Esophagus squamous epithelium (tissue), 5 donors: ENCODE measurements at regions not wholly inside any gene's neighbourhood (a gene's known extent, or its start where the extent isn't known, plus 50 kb on each side); places are given as distances from the start of the nearest gene placed in this dataset.

Experiments
- DNase-seq: peaks from one replicate; lab custom pipeline; 2025; lab: John Stamatoyannopoulos, UW
- H3K27ac ChIP-seq, 4 donors: fragments of 200-600 bp; sonication (generic); one replicate each; pipeline ENCODE4 v1.5.1; 2016 to 2019; ENCODE audit warnings: mild to moderate bottlenecking in 1 of 4
- H3K27me3 ChIP-seq, 4 donors: fragments of 200-600 bp; sonication (generic); 1 replicate in 3 of 4; 2 replicates in 1 of 4; pipeline versions ENCODE4 v1.5.1 to v1.6.0; 2017 to 2021; ENCODE audit warnings: antibody characterized with exemption in 1 of 4
- H3K36me3 ChIP-seq, 3 donors: fragments of 200-600 bp; sonication (generic); one replicate each; pipeline ENCODE4 v1.5.1; 2016 to 2019
- H3K4me1 ChIP-seq, 3 donors: fragments of 200-600 bp; sonication (generic); one replicate each; pipeline ENCODE4 v1.5.1; 2017 to 2019
- H3K4me3 ChIP-seq, 4 donors: fragments of 200-600 bp; sonication (generic); 1 replicate in 3 of 4; 2 replicates in 1 of 4; pipeline ENCODE4 v1.5.1; 2016 to 2019; ENCODE audit warnings: mild to moderate bottlenecking in 2 of 4, moderate library complexity in 1 of 4
- H3K9me3 ChIP-seq, 3 donors: fragments of 200-600 bp; sonication (generic); one replicate each; pipeline ENCODE4 v1.5.1; 2016 to 2019
- CTCF ChIP-seq, 6 experiments: fragments of 450-650 bp in 4 of 6; fragments of 200-600 bp in 2 of 6; sonication (generic) in 2 of 6; IDR thresholded peaks; one replicate each; pipeline ENCODE4 v1.5.1; 2016 to 2019; ENCODE audit warnings: antibody characterized with exemption in 6 of 6, mild to moderate bottlenecking in 4 of 6, moderate library complexity in 4 of 6
- POLR2A ChIP-seq, 4 donors: fragments of 450-650 bp; IDR thresholded peaks; one replicate each; pipeline ENCODE4 v1.6.1; 2017; ENCODE audit warnings: antibody characterized with exemption in 4 of 4, mild to moderate bottlenecking in 4 of 4, moderate library complexity in 3 of 4
- WGBS, 2 donors: methylation state at CpG; one replicate each; pipeline ENCODE4 v1.1.5; 2018; 5-methylcytosine and 5-hydroxymethylcytosine counted together
- intact Hi-C: fragments of 100-400 bp; cut with DNase I; formaldehyde crosslinking; loops from one replicate; pipeline ENCODE4 v1.15.0; 2022
- donor health status: DM: yes; HTN: yes; CAD: no.

GRCh38 chr1:18015719-18016118 lies 91.9 kb upstream of the IGSF21 start:
- WGBS, 2 donors: 45 to 50% methylated on average over 8 of the region's 8 CpGs
- no peak for DNase-seq
- H3K9me3 ChIP-seq: no peaks in the 10 kb centered on the region
- H3K4me1 ChIP-seq: no peaks in the 10 kb centered on the region
- H3K36me3 ChIP-seq: no peaks in the 10 kb centered on the region
- H3K27me3 ChIP-seq: peaks cover 0 to 92% (median 0%) of the 10 kb centered on the region in 4 donors
- H3K27ac ChIP-seq: no peak overlapping the region
- intact Hi-C loops: no loop called here
- H3K4me3 ChIP-seq: no peak overlapping the region
- TF ChIP-seq POLR2A (IDR thresholded peaks at IDR 0.05) (no peak), CTCF (IDR thresholded peaks at IDR 0.05) (no peak)

- 35% methylated on average over 4 to 5 of the region's 5 CpGs for WGBS, 2 donors
- TF ChIP-seq CTCF (IDR thresholded peaks at IDR 0.05) (no peak), POLR2A (IDR thresholded peaks at IDR 0.05) (no peak)
- Histone ChIP-seq H3K4me1 (no peaks in the 10 kb centered on the region), H3K9me3 (no peaks in the 10 kb centered on the region), H3K4me3 (no peak overlapping the region), H3K27ac (no peak overlapping the region), H3K36me3 (no peaks in the 10 kb centered on the region), H3K27me3 (peaks cover 0 to 96% (median 0%) of the 10 kb centered on the region in 4 donors)
- DNase-seq: no peak
- intact Hi-C loops: no loop called here
These were observed 89.2 kb upstream of the IGSF21 start for GRCh38 chr1:18018366-18018765.

GRCh38 chr1:18020021-18020817 lies 87.4 kb upstream of the IGSF21 start:
- H3K27me3 ChIP-seq: peaks cover 0 to 94% (median 0%) of the 10 kb centered on the region in 4 donors

GRCh38 chr1:18021242-18021641 lies 86.4 kb upstream of the IGSF21 start:
- H3K4me3 ChIP-seq: no peak overlapping the region
- H3K4me1 ChIP-seq: no peaks in the 10 kb centered on the region
- peaks cover 0 to 87% (median 0%) of the 10 kb centered on the region in 4 donors for H3K27me3 ChIP-seq
- H3K9me3 ChIP-seq: no peaks in the 10 kb centered on the region
- H3K36me3 ChIP-seq: no peaks in the 10 kb centered on the region
- TF ChIP-seq POLR2A (IDR thresholded peaks at IDR 0.05) (no peak), CTCF (IDR thresholded peaks at IDR 0.05) (no peak)
- 6 to 22% methylated on average over 6 of the region's 6 CpGs for WGBS, 2 donors
- no peak for DNase-seq
- no peak overlapping the region for H3K27ac ChIP-seq
- intact Hi-C loops: no loop called here

More at GRCh38 chr1:18020021-18020817, 87.4 kb upstream of the IGSF21 start:
- Histone ChIP-seq H3K4me1 (no peaks in the 10 kb centered on the region), H3K4me3 (no peak overlapping the region), H3K9me3 (no peaks in the 10 kb centered on the region), H3K36me3 (no peaks in the 10 kb centered on the region), H3K27ac (no peak overlapping the region)
- no peak for DNase-seq
- WGBS, 2 donors: 37 to 42% methylated on average over 7 of the region's 7 CpGs
- intact Hi-C loops: no loop called here
- no peak for TF ChIP-seq POLR2A (IDR thresholded peaks at IDR 0.05)
- TF ChIP-seq CTCF (IDR thresholded peaks at IDR 0.05): no peak

- WGBS, 2 donors: 42 to 46% methylated on average over 13 of the region's 13 CpGs
- no peaks in the 10 kb centered on the region for H3K4me1 ChIP-seq
- no peak for TF ChIP-seq CTCF (IDR thresholded peaks at IDR 0.05)
- TF ChIP-seq POLR2A (IDR thresholded peaks at IDR 0.05): no peak
- intact Hi-C loops: no loop called here
- no peaks in the 10 kb centered on the region for H3K9me3 ChIP-seq
- H3K36me3 ChIP-seq: no peaks in the 10 kb centered on the region
- no peak overlapping the region for H3K4me3 ChIP-seq
- H3K27ac ChIP-seq: no peak overlapping the region
- DNase-seq: no peak
- peaks cover 0 to 85% (median 0%) of the 10 kb centered on the region in 4 donors for H3K27me3 ChIP-seq
These were observed 75.3 kb upstream of the IGSF21 start for GRCh38 chr1:18032172-18032859.
